ENCODE measurements at regions not wholly inside any gene's neighbourhood (a gene's known extent, or its start where the extent isn't known, plus 50 kb on each side); places are given as distances from the start of the nearest gene placed in this dataset.

DNA sequence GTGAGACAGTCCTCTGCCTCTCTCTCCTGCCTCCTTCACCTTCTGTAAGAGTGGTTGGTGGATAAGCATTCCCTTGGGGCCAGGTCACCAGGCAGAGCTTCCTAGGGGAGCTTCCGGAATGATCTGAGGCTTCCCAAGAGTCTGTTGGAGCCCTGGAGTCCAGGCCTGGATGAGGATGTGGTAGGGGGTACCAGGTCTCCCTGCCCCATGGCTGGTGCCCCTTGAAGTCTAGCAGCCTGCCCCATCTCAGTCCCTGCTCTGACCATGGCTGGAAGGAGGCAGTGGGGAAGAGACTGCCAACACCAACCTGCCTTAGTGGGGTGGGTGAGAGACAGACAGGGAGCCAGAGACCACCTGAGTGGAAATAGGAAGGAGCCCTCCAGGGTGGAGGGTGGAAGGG lies 1316.9 kb downstream of the UQCRFS1 start:
- DNase-seq (ENCODE audit: extremely low read depth in 1 of 11, low read depth in 9 of 11, low spot score in 4 of 11) = no peak

GRCh38 chr19:27894906-27895754 lies 1317.8 kb downstream of the UQCRFS1 start:
- no peak for DNase-seq (ENCODE audit: extremely low read depth in 1 of 11, low read depth in 9 of 11, low spot score in 4 of 11)

DNA sequence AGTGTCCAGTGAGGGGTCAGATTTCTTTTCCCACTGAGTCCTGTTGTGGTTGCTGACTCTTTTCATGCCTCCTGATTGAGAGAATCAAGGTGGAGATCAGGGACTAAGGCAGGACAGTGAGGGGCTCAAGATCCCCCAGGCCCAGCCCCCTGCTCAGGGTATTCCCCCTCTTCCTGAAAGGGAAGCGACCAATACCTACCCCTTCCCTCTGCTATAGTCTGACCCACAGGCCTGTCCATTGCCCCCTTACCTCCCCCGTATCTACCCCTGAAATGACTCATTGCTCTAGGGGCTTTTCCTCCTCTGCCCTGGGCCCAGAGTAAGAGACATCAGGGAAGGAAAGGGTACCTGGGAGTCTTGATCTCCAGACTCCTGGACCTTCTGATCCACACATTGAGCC lies 1320.5 kb downstream of the UQCRFS1 start:
- no peak for DNase-seq (ENCODE audit: extremely low read depth in 1 of 11, low read depth in 9 of 11, low spot score in 4 of 11)

- DNase-seq (ENCODE audit: extremely low read depth in 1 of 11, low read depth in 9 of 11, low spot score in 4 of 11) = no peak
Measured at GRCh38 chr19:27891411-27891810, 1321.5 kb downstream of the UQCRFS1 start.

DNA sequence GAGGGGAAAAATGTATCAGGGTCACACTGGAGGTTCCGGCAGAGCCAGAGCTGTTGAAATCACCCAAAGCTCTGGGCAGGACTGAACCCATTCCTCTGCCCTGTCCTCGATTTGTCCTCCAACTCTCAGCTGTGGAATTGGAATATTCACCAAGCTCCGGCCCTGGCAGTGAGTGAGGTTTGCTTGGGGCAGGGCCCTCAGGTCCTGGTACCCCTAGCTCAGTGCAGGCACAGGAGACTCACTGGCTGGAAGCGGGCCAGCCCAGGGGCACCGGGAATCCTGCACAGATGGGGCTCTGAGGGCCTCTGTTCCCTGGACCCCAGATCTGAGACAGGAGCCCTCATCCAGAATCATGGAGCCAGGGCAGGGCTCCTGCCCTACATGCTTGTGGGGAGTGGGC lies 1322.3 kb downstream of the UQCRFS1 start:
- no peak for DNase-seq (ENCODE audit: extremely low read depth in 1 of 11, low read depth in 9 of 11, low spot score in 4 of 11)

DNA sequence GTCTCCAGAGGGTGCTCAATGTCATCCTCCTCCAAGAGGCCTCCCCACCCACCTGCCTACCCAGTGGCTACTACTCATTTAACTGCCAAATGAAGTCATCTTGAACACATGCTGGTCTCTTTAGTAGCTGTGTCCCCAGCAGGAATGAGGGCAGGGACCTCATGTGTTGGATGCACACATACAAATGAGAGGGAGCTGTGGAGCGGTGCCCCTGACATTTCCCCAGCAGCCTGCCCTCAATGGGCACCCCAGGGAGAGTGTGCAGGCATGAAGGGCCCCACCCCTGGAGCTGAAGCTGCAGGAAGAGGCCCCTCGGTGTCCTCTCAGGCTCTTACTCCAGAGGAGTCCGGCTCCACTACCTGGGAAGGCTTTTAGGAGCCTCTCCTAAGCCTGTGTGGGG lies 1322.7 kb downstream of the UQCRFS1 start:
- DNase-seq (ENCODE audit: extremely low read depth in 1 of 11, low read depth in 9 of 11, low spot score in 4 of 11) = no peak

GRCh38 chr19:27889156-27889555 lies 1323.8 kb downstream of the UQCRFS1 start:
- DNase-seq (ENCODE audit: extremely low read depth in 1 of 11, low read depth in 9 of 11, low spot score in 4 of 11) = no peak

GRCh38 chr19:27887946-27888345 lies 1325.0 kb downstream of the UQCRFS1 start:
- no peak for DNase-seq (ENCODE audit: extremely low read depth in 1 of 11, low read depth in 9 of 11, low spot score in 4 of 11)

- DNase-seq (ENCODE audit: extremely low read depth in 1 of 11, low read depth in 9 of 11, low spot score in 4 of 11) = no peak
Measured at GRCh38 chr19:27885359-27885758, 1327.6 kb downstream of the UQCRFS1 start.

DNA sequence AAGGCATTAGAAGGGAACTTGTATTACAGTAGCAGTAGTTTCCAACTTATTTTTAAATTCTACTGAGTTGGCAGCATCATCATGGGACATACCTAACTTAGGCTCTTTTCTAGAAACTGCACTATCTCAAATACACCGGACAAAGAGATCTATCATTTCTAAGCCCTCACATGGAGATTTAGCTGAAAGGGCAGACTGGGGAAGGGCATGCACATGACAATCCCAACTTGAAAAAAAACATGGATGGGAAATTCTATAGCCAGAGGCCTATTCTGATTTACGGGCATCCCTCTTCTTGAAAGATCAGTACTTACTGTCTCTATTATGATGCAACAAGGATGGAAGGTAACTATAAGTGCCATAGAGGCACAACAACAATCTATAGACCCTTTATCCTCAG lies 1328.6 kb downstream of the UQCRFS1 start:
- DNase-seq (ENCODE audit: extremely low read depth in 1 of 11, low read depth in 9 of 11, low spot score in 4 of 11) = no peak

DNA sequence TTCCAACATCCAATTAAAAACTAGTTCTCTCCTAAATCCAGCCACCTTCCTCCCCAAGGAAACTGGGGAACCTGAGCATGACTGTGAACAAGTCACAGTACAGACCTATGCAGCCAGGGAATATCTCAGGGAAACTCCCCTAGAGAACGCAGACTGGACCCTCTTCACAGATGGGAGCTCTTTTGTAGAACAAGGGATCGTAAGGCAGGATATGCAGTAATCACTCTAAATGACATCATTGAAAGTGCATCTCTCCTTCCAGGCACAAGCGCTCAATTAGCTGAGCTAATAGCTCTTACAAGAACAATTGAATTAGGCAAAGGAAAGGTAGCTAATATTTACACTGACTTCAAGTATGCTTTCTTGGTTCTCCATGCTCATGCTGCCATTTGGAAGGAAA lies 1331.7 kb downstream of the UQCRFS1 start:
- DNase-seq (ENCODE audit: extremely low read depth in 1 of 11, low read depth in 9 of 11, low spot score in 4 of 11) = no peak

DNA sequence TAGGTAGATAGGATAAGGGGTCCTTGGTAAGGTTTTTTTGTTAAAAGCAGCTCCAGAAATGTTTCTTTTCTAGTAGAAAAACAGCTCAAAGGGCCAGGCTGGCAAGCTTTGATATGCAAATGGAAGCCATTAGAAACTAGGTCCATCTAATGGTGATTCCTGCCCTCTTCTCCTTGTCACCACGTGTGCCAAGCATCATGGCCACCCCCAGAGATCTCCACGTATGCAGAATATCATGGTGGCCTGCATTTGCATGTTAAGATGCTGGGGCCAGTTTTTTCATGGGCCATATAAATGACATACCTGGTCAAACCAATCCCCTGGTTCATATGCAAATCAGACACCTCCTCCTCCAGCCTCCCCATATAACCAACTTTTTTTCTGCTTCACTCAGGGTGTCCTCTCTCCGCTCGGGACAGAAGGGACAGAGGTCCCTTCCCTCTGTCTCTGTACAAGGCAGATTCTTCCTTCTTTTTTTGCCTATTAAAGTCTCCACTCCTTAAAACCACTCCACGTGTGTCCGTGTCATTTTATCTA lies 1335.9 kb downstream of the UQCRFS1 start:
- no peak for DNase-seq (ENCODE audit: extremely low read depth in 1 of 11, low read depth in 9 of 11, low spot score in 4 of 11)

- DNase-seq (ENCODE audit: extremely low read depth in 1 of 11, low read depth in 9 of 11, low spot score in 4 of 11) = no peak
Measured at GRCh38 chr19:27876489-27876888, 1336.5 kb downstream of the UQCRFS1 start.

DNA sequence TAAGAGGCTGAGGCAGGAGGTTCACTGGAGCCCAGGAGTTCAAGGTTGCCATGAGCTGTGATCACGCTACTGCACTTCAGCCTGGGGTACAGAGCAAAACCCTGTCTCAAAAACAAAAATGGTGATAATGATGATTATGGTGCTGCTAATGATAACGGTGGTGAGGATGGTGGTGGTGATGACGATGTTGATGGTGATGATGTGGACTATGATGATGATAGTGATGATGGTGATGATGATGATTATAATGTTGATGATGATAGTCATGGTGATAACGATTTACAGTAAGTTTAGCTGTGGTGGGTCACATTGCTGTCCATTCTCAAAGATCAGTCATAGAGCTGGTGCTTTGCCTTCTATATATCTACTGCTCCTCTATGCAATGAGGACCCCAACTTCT lies 1340.6 kb downstream of the UQCRFS1 start:
- no peak for DNase-seq (ENCODE audit: extremely low read depth in 1 of 11, low read depth in 9 of 11, low spot score in 4 of 11)

DNA sequence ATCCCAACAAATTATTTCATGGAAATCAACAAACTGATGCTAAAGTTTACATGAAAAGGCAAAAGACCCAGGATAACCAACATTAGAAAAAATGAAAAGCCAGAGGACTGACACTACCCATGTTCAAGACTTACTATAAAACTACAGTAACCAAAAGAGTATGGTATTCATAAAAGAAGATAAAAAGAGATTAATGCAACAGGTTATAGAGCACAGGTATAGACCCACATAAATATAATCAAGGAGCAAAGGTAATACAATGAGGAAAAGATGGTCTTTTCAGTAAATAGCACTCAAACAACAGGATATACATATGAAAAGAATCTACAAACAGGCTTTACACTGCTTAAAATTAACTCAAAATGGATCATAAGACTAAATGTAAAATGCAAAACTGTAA lies 1342.7 kb downstream of the UQCRFS1 start:
- DNase-seq (ENCODE audit: extremely low read depth in 1 of 11, low read depth in 9 of 11, low spot score in 4 of 11) = no peak

GRCh38 chr19:27868007-27868406 lies 1344.9 kb downstream of the UQCRFS1 start:
- no peak for DNase-seq (ENCODE audit: extremely low read depth in 1 of 11, low read depth in 9 of 11, low spot score in 4 of 11)

- no peak for DNase-seq (ENCODE audit: extremely low read depth in 1 of 11, low read depth in 9 of 11, low spot score in 4 of 11)
Measured at GRCh38 chr19:27865927-27866777, 1346.8 kb downstream of the UQCRFS1 start.

DNA sequence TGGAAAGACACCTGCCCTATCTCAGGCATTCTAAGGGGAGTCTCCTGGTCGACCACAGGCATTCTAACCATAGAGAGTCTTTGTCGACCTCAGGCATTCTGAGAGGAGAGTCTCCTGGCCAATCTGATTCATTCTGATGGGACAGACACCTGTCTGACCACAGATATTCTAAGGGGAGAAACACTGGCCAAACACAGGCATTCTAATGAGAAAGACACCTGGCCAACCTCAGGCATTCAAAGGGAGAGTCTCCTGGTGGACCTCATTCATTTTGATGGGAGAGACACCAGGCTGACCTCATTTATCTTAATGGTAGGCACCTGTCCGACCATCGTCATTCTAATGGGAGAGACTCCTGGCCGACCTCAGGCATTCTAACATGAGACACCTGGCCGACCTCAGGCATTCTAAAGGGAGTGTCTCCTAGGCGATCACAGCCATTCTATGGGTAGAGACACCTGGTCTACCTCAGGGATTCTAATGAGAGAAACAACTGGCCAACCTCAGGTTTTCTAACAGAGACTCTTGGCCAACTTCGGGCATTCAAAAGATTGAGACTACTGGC lies 1351.5 kb downstream of the UQCRFS1 start:
- no peak for DNase-seq (ENCODE audit: extremely low read depth in 1 of 11, low read depth in 9 of 11, low spot score in 4 of 11)

DNA sequence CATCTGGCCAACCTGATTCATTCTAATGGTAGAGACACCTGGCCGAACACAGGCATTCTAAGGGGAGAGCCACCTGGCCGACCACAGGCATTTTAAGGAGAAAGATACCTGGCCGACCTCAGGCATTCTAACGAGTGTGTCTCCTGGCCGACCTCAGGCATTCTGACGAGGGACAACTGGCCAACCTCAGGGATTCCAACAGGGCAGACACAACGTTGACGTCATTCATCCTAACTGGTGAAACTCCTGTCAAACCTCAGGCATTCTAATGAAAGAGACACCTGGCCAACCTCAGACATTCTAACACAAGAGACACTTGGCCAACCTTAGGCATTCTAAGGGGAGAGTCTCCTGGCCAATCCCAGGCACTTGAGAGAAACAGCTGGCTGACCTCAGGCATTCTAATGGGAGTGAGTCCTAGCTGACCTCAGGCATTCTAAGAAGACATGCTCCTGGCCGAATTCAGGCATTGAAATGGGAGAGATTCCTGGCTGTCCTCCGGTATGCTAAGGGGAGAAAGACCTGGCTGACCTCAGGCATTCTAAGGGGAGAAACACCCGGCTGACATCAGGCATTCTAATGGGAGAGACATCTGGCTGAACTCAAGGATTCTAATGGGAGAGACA lies 1352.5 kb downstream of the UQCRFS1 start:
- no peak for DNase-seq (ENCODE audit: extremely low read depth in 1 of 11, low read depth in 9 of 11, low spot score in 4 of 11)
